ENCODE measurements at regions not wholly inside any gene's neighbourhood (a gene's known extent, or its start where the extent isn't known, plus 50 kb on each side); places are given as distances from the start of the nearest gene placed in this dataset.

GRCh38 chr6:126102358-126102757 lies 116.0 kb downstream of the TRMT11 start:
- DNase-seq, result no peak
- no peak overlapping the region for H3K27ac ChIP-seq (ENCODE audit: low read depth in 2 of 2, low read length in 2 of 2)
- no peaks in the 10 kb centered on the region for H3K27me3 ChIP-seq (ENCODE audit: control insufficient read depth, insufficient read depth, low read length)
- H3K36me3 ChIP-seq (ENCODE audit: control insufficient read depth in 2 of 3, insufficient read depth in 3 of 3, low read length in 3 of 3), result peaks cover 0 to 6% (median 0%) of the 10 kb centered on the region in 3 donors
- intact Hi-C loops (cut with DNase I), result no loop called here
- H3K9me3 ChIP-seq (ENCODE audit: control insufficient read depth in 2 of 3, insufficient read depth in 1 of 3, low read length in 3 of 3), result no peaks in the 10 kb centered on the region
- FAIRE-seq, result no peak
- no peak for TF ChIP-seq CTCF (IDR thresholded peaks at IDR 0.05; ENCODE audit: borderline replicate concordance, extremely low read depth, insufficient read depth)
- no peak overlapping the region for H3K9ac ChIP-seq (ENCODE audit: low read length in 3 of 3)
- no peak overlapping the region for H3K4me3 ChIP-seq (ENCODE audit: low read length in 3 of 3)
- no peaks in the 10 kb centered on the region for H3K4me1 ChIP-seq (ENCODE audit: control insufficient read depth in 2 of 3, insufficient read depth in 2 of 3, low read depth in 1 of 3, low read length in 3 of 3)

- no peaks in the 10 kb centered on the region for H3K9me3 ChIP-seq (ENCODE audit: control insufficient read depth in 2 of 3, insufficient read depth in 1 of 3, low read length in 3 of 3)
- H3K4me3 ChIP-seq (ENCODE audit: low read length in 3 of 3), result no peak overlapping the region
- no peak for DNase-seq
- TF ChIP-seq CTCF (IDR thresholded peaks at IDR 0.05; ENCODE audit: borderline replicate concordance, extremely low read depth, insufficient read depth), result no peak
- H3K9ac ChIP-seq (ENCODE audit: low read length in 3 of 3), result no peak overlapping the region
- H3K27ac ChIP-seq (ENCODE audit: low read depth in 2 of 2, low read length in 2 of 2), result no peak overlapping the region
- H3K36me3 ChIP-seq (ENCODE audit: control insufficient read depth in 2 of 3, insufficient read depth in 3 of 3, low read length in 3 of 3), result peaks cover 0 to 6% (median 0%) of the 10 kb centered on the region in 3 donors
- FAIRE-seq, result no peak
- no peaks in the 10 kb centered on the region for H3K4me1 ChIP-seq (ENCODE audit: control insufficient read depth in 2 of 3, insufficient read depth in 2 of 3, low read depth in 1 of 3, low read length in 3 of 3)
- intact Hi-C loops (cut with DNase I), result no loop called here
- no peaks in the 10 kb centered on the region for H3K27me3 ChIP-seq (ENCODE audit: control insufficient read depth, insufficient read depth, low read length)
Observed at GRCh38 chr6:126103993-126104392, 117.7 kb downstream of the TRMT11 start.

GRCh38 chr6:126107475-126108166 lies 121.3 kb downstream of the TRMT11 start:
- Histone ChIP-seq H3K4me1 (ENCODE audit: control insufficient read depth in 2 of 3, insufficient read depth in 2 of 3, low read depth in 1 of 3, low read length in 3 of 3) (no peaks in the 10 kb centered on the region), H3K27ac (ENCODE audit: low read depth in 2 of 2, low read length in 2 of 2) (no peak overlapping the region), H3K27me3 (ENCODE audit: control insufficient read depth, insufficient read depth, low read length) (no peaks in the 10 kb centered on the region), H3K4me3 (ENCODE audit: low read length in 3 of 3) (no peak overlapping the region), H3K36me3 (ENCODE audit: control insufficient read depth in 2 of 3, insufficient read depth in 3 of 3, low read length in 3 of 3) (peaks cover 0 to 6% (median 0%) of the 10 kb centered on the region in 3 donors), H3K9ac (ENCODE audit: low read length in 3 of 3) (no peak overlapping the region), H3K9me3 (ENCODE audit: control insufficient read depth in 2 of 3, insufficient read depth in 1 of 3, low read length in 3 of 3) (no peaks in the 10 kb centered on the region)
- no peak for FAIRE-seq
- DNase-seq, result peak in 2 of 5 donors; percentile 35 to 44
- TF ChIP-seq CTCF (IDR thresholded peaks at IDR 0.05; ENCODE audit: borderline replicate concordance, extremely low read depth, insufficient read depth), result no peak
- intact Hi-C loops (cut with DNase I), result no loop called here

All from kidney (tissue), 13 donors.